CD4-positive, alpha-beta T cell (primary cell): ENCODE measurements at regions not wholly inside any gene's neighbourhood (a gene's known extent, or its start where the extent isn't known, plus 50 kb on each side); places are given as distances from the start of the nearest gene placed in this dataset.

Experiments
- ATAC-seq: fragments of 200-7000 bp; cut with Tn5 transposase; one replicate; pipeline ENCODE4 v1.10.0; 2022; ENCODE audit warnings: mild to moderate bottlenecking; ENCODE audit not compliant: poor library complexity
- CTCF ChIA-PET: fragments of 350-600 bp; sonication (Branson Sonifier 250); formaldehyde crosslinking; loops from one replicate; lab custom pipeline; 2021; ENCODE audit warnings: antibody characterized with exemption, inconsistent platforms; lab: Charles Lee
- POLR2A ChIA-PET: fragments of 350-600 bp; sonication (Branson Sonifier 250); formaldehyde crosslinking; loops from one replicate; lab custom pipeline; 2021; ENCODE audit warnings: antibody characterized with exemption, inconsistent platforms; lab: Charles Lee
- DNase-seq, 14 experiments: peaks; one replicate each; pipeline ENCODE4 v3.0.0-alpha.2; 2013 to 2020; ENCODE audit warnings: mixed read lengths in 2 of 14
- H3K27ac ChIP-seq, 2 donors: one replicate each; pipeline versions ENCODE4 v1.5.1 to v1.7.0; 2013; ENCODE audit warnings: low read length in 2 of 2, low read depth in 1 of 2, mild to moderate bottlenecking in 1 of 2
- H3K27me3 ChIP-seq, 2 experiments: 1 replicate in 1 of 2; 2 replicates in 1 of 2; pipeline versions ENCODE4 v1.6.1 to v1.7.0; 2013; ENCODE audit warnings: low read length in 2 of 2, control low read depth in 1 of 2, mild to moderate bottlenecking in 1 of 2, moderate library complexity in 1 of 2; ENCODE audit not compliant: insufficient read depth in 2 of 2, control insufficient read depth in 1 of 2
- H3K36me3 ChIP-seq: one replicate; pipeline ENCODE4 v1.6.1; 2013; ENCODE audit warnings: low read length, control low read depth; ENCODE audit not compliant: insufficient read depth
- H3K4me1 ChIP-seq: one replicate; pipeline ENCODE4 v1.6.1; 2013; ENCODE audit warnings: low read length, control low read depth; ENCODE audit not compliant: insufficient read depth
- H3K4me3 ChIP-seq: one replicate; pipeline ENCODE4 v1.5.1; 2013; ENCODE audit warnings: mild to moderate bottlenecking, low read length, moderate library complexity
- H3K9me3 ChIP-seq, 2 experiments: 1 replicate in 1 of 2; 2 replicates in 1 of 2; pipeline versions ENCODE4 v1.6.1 to v1.7.0; 2013; ENCODE audit warnings: low read length in 2 of 2, mild to moderate bottlenecking in 2 of 2, control low read depth in 1 of 2, moderate library complexity in 1 of 2; ENCODE audit not compliant: control insufficient read depth in 1 of 2, insufficient read depth in 1 of 2
- H3K27ac Mint-ChIP-seq: one replicate; pipeline ENCODE4 v1.8.0; 2020; ENCODE audit warnings: mixed read lengths
- H3K27me3 Mint-ChIP-seq: one replicate; pipeline ENCODE4 v1.8.0; 2021; ENCODE audit warnings: mixed read lengths
- H3K36me3 Mint-ChIP-seq: one replicate; pipeline ENCODE4 v1.8.0; 2021; ENCODE audit warnings: low read depth, mixed read lengths
- H3K4me1 Mint-ChIP-seq: one replicate; pipeline ENCODE4 v1.8.0; 2021; ENCODE audit warnings: low read depth, mixed read lengths
- H3K4me3 Mint-ChIP-seq: one replicate; pipeline ENCODE4 v1.8.0; 2020; ENCODE audit warnings: mild to moderate bottlenecking, mixed read lengths
- H3K9me3 Mint-ChIP-seq: one replicate; pipeline ENCODE4 v1.8.0; 2020; ENCODE audit warnings: mixed read lengths
- intact Hi-C, 2 experiments: fragments of 100-400 bp; cut with DNase I in 1 of 2; cut with micrococcal nuclease in 1 of 2; formaldehyde crosslinking; loops; one replicate each; pipeline versions ENCODE4 v1.15.1 to v1.9.0; 2023 to 2025; cut with DNase I, micrococcal nuclease
- TF ChIP-seq, protein P1 (sequence below): fragments of 200-600 bp; IDR thresholded peaks from one replicate; pipeline ENCODE4 v1.8.0; 2022; ENCODE audit warnings: antibody characterized with exemption, mild to moderate bottlenecking

DNA sequence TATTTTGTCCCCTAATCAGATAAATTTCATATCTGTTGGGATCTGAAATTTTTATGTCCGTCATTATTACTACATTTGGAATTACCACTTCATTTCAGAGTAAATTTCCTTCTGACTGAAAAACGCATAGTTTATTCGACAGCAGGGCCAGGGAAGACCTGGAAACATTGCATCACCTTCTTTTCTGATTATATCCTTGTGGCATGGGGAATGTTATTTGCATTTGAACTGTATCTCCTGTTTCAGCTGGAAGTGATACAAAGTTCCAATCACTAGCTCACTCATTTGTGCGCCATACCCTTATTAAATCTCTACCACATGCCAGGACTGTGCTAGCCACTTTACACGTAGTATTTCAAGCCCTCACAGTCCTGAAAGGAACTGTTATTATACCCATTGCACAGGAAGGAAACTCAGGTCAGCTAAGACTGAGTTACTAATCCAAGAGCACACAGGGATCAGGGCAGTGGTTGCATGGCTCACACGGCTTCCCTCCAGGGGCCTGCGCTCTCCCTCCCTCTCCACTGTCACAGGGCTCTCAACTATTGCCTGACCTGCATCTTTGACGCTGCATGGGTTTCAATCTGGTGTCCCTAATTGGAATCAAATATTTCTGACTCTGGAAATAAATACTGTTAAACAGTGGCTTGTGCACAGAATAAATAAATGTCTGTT, 84.4 kb upstream of the NANOS1 start:
- H3K36me3 ChIP-seq, result no peaks in the 10 kb centered on the region
- intact Hi-C loops, result no loop called here
- H3K4me3 ChIP-seq, result no peak overlapping the region
- Mint-ChIP-seq H3K27ac (no peak overlapping the region), H3K4me3 (no peak overlapping the region), H3K27me3 (peaks cover 45% of the 10 kb centered on the region), H3K4me1 (no peaks in the 10 kb centered on the region), H3K9me3 (peaks cover 2% of the 10 kb centered on the region), H3K36me3 (no peaks in the 10 kb centered on the region)
- H3K27me3 ChIP-seq, result peaks cover 0 to 6% of the 10 kb centered on the region in 2 experiments
- DNase-seq, result no peak
- H3K27ac ChIP-seq, result no peak overlapping the region
- ATAC-seq, result no peak
- peaks cover 0 to 5% of the 10 kb centered on the region in 2 experiments for H3K9me3 ChIP-seq
- CTCF ChIA-PET, result no interaction called here
- POLR2A ChIA-PET, result no interaction called here
- TF ChIP-seq, protein P1, sequence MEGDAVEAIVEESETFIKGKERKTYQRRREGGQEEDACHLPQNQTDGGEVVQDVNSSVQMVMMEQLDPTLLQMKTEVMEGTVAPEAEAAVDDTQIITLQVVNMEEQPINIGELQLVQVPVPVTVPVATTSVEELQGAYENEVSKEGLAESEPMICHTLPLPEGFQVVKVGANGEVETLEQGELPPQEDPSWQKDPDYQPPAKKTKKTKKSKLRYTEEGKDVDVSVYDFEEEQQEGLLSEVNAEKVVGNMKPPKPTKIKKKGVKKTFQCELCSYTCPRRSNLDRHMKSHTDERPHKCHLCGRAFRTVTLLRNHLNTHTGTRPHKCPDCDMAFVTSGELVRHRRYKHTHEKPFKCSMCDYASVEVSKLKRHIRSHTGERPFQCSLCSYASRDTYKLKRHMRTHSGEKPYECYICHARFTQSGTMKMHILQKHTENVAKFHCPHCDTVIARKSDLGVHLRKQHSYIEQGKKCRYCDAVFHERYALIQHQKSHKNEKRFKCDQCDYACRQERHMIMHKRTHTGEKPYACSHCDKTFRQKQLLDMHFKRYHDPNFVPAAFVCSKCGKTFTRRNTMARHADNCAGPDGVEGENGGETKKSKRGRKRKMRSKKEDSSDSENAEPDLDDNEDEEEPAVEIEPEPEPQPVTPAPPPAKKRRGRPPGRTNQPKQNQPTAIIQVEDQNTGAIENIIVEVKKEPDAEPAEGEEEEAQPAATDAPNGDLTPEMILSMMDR, result no peak
- no peaks in the 10 kb centered on the region for H3K4me1 ChIP-seq

DNA sequence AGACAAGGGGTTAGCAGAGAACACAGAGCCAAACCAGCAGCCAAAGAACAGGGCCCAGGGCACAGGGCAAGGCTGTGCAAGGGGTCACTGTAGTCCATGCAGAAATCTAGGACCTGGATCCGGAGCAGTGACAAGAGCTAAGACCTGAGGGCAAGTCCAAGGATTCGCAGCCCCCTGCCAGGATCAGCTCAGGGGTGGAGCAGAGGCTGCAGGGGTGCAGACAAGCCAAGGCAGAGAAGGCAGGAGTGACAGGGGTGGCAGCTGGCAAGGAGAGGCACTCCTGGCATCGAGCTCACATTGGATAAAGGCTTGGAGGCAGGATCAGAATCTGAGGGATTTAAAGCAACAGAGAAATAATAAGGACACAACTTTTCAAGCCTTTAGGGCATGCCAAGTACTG, 80.7 kb upstream of the NANOS1 start:
- Histone ChIP-seq H3K4me1 (no peaks in the 10 kb centered on the region), H3K36me3 (no peaks in the 10 kb centered on the region), H3K27ac (no peak overlapping the region), H3K27me3 (peaks cover 5 to 6% of the 10 kb centered on the region in 2 experiments), H3K9me3 (no peaks in the 10 kb centered on the region), H3K4me3 (no peak overlapping the region)
- ChIA-PET CTCF (interaction anchor here (0.6 kb wide), 1 partner anchor 36 kb away, joined by 3 read pairs; no protein-coding TSS in a partner anchor), POLR2A (no interaction called here)
- Mint-ChIP-seq H3K9me3 (no peaks in the 10 kb centered on the region), H3K36me3 (no peaks in the 10 kb centered on the region), H3K27ac (no peak overlapping the region), H3K27me3 (peaks cover 36% of the 10 kb centered on the region), H3K4me3 (no peak overlapping the region), H3K4me1 (no peaks in the 10 kb centered on the region)
- TF ChIP-seq, protein P1, result no peak
- ATAC-seq (no peak), DNase-seq (no peak)
- intact Hi-C loops, result no loop called here

DNA sequence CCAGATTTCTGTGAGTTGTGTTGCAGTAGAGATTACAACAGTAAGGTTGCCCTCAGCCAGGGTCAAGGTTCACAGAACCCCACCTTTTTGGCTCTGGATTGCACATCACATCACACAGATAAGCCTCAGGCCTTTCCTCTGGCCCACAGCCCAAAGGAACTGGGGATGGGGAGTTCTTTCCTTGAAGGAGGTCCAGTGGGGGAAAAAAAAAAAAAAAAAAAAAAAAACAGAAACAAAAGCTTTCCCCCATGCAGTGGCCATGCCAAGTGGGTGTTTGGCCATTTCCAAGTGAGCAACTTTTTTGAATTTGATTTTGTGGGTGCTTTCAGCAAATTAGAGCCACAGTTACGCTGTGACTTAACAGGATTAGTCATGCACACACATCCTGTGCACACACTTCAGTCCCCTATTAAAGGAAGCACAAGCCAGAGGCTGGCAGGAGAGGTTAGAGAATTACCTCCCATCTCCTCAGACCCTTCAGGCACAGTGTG, 79.3 kb upstream of the NANOS1 start:
- Histone ChIP-seq H3K4me1 (no peaks in the 10 kb centered on the region), H3K27ac (no peak overlapping the region), H3K27me3 (peaks cover 2 to 5% of the 10 kb centered on the region in 2 experiments), H3K9me3 (no peaks in the 10 kb centered on the region), H3K36me3 (no peaks in the 10 kb centered on the region), H3K4me3 (no peak overlapping the region)
- Mint-ChIP-seq H3K27me3 (peaks cover 35% of the 10 kb centered on the region), H3K4me1 (no peaks in the 10 kb centered on the region), H3K9me3 (no peaks in the 10 kb centered on the region), H3K4me3 (no peak overlapping the region), H3K36me3 (no peaks in the 10 kb centered on the region), H3K27ac (no peak overlapping the region)
- TF ChIP-seq, protein P1, result no peak
- ChIA-PET POLR2A (no interaction called here), CTCF (no interaction called here)
- DNase-seq, result no peak
- intact Hi-C loops, result no loop called here
- no peak for ATAC-seq
